Omental fat pad (tissue), 3 donors: ENCODE measurements at regions not wholly inside any gene's neighbourhood (a gene's known extent, or its start where the extent isn't known, plus 50 kb on each side); places are given as distances from the start of the nearest gene placed in this dataset.

Experiments
- ATAC-seq: fragments of 150-250 bp; one replicate; pipeline ENCODE4 v1.9.1; 2016; ENCODE audit warnings: mild to moderate bottlenecking, moderate library complexity; ENCODE audit not compliant: low FRiP score
- DNase-seq: peaks from one replicate; pipeline ENCODE4 v3.0.0-alpha.2; 2019; ENCODE audit warnings: low spot score
- TF ChIP-seq, protein P1 (sequence below), 3 donors: fragments of 450-650 bp; IDR thresholded peaks; one replicate each; pipeline ENCODE4 v1.5.1; 2016 to 2017; ENCODE audit warnings: antibody characterized with exemption in 3 of 3, mild to moderate bottlenecking in 3 of 3, moderate library complexity in 2 of 3

- TF ChIP-seq, protein P1, sequence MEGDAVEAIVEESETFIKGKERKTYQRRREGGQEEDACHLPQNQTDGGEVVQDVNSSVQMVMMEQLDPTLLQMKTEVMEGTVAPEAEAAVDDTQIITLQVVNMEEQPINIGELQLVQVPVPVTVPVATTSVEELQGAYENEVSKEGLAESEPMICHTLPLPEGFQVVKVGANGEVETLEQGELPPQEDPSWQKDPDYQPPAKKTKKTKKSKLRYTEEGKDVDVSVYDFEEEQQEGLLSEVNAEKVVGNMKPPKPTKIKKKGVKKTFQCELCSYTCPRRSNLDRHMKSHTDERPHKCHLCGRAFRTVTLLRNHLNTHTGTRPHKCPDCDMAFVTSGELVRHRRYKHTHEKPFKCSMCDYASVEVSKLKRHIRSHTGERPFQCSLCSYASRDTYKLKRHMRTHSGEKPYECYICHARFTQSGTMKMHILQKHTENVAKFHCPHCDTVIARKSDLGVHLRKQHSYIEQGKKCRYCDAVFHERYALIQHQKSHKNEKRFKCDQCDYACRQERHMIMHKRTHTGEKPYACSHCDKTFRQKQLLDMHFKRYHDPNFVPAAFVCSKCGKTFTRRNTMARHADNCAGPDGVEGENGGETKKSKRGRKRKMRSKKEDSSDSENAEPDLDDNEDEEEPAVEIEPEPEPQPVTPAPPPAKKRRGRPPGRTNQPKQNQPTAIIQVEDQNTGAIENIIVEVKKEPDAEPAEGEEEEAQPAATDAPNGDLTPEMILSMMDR (IDR thresholded peaks at IDR 0.05) = no peak
- no peak for ATAC-seq
- DNase-seq = no peak
These were observed 76.2 kb upstream of the C2CD4B start for GRCh38 chr15:62241135-62241770.

GRCh38 chr15:62242999-62243398 is 77.9 kb upstream of the C2CD4B start:
- TF ChIP-seq, protein P1 (IDR thresholded peaks at IDR 0.05) = no peak
- ATAC-seq (no peak), DNase-seq (no peak)

DNA sequence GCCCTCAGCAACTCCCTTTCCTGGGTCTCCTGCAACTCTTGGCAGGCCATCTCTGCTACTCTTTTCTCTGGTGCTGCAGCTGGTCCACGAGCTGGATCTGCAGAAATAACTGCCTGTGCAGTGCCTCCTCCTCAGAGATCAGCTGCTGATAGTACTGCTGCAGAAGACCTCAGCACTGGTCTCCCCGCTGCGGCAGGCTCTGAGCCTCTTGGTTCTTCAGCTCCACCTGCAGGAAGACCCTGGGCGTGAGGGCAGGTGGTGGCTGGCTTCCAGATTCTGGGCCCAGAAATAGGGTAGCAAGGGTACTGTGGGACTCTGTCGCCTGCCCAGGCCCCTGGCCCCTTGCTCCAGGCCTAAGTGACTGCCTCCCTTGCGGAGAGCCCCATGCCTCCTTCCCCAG is 79.7 kb upstream of the C2CD4B start:
- TF ChIP-seq, protein P1 (IDR thresholded peaks at IDR 0.05) = no peak
- no peak for DNase-seq
- no peak for ATAC-seq

DNA sequence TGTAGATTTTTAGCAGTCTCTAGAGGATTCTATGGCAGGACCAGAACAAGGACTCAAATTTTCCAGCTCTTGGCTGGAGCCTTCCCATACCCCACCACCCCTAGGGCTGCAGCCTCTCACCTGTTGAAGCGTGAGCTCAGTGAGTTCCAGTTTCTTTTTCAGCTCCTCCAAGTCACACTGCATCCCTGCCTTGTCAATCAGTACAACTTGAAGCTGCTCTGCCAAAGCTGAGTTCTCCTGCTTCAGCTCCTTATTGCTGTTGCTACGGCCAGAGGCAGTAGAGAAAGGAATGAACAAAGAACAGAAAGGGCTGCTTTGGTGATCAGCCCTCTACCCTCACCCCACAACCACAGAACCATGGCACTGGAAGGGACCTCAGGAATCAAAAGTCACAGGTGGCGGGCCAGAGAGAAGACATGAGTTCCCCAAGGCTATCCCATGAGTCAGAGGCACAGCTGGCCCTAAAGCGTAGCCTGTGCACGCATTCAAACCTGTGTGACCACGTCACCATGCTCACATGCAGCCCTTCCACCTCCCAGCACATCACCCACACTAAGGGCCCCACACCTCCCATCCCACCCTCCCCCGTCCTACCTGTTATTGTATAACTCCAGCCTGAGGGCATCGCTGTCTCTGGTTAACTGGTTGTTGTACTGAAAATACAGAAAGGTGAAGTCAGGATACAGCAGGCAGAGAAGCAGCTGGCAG is 83.3 kb upstream of the C2CD4B start:
- no peak for DNase-seq
- TF ChIP-seq, protein P1 (IDR thresholded peaks at IDR 0.05) = no peak
- ATAC-seq = no peak

DNA sequence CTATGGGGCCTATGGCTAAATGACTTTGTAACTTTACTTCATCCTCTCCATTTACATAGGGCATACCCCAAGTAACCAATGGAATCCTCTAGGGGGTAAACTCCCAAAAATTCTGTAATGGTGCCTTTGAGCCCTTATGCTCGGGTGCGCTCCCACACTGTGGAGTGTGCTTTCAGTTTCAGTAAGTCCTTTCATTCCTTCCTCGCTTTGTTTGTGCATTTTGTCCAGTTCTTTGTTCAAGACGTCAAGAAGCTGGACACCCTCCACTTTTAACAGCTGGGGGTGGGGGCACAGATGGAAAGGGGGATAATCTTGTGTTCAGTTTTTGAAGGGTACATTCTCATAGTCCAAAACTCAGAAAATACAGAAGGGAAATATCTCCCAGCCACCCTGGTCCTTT is 84.4 kb upstream of the C2CD4B start:
- DNase-seq = no peak
- TF ChIP-seq, protein P1 (IDR thresholded peaks at IDR 0.05) = no peak
- no peak for ATAC-seq

- TF ChIP-seq, protein P1 (IDR thresholded peaks at IDR 0.05) = no peak
- ATAC-seq = no peak
- DNase-seq = no peak
These were observed 85.1 kb upstream of the C2CD4B start for GRCh38 chr15:62250186-62250585.

GRCh38 chr15:62250978-62251377 is 85.9 kb upstream of the C2CD4B start:
- TF ChIP-seq, protein P1 (IDR thresholded peaks at IDR 0.05) = no peak
- ATAC-seq = no peak
- no peak for DNase-seq
